ENCODE measurements at regions not wholly inside any gene's neighbourhood (a gene's known extent, or its start where the extent isn't known, plus 50 kb on each side); places are given as distances from the start of the nearest gene placed in this dataset.
A peak's percentile ranks its signal among the peaks of the same experiment; 100 is the strongest.
"Not testable (repeated sequence)": the region's sequence is repeated elsewhere in the genome, so short reads cannot be mapped to it uniquely, and the experiment has no call there.

GRCh38 chr6:14597090-14597489 is 479.5 kb downstream of the CD83 start:
- no peak for DNase-seq (ENCODE audit: low read depth in 2 of 2)

- DNase-seq (ENCODE audit: low read depth in 2 of 2) = no peak
Measured at GRCh38 chr6:14598017-14598864, 480.7 kb downstream of the CD83 start.

GRCh38 chr6:14600306-14600705 is 482.7 kb downstream of the CD83 start:
- DNase-seq (ENCODE audit: low read depth in 2 of 2) = not testable (repeated sequence)

- no peak for DNase-seq (ENCODE audit: low read depth in 2 of 2)
Measured at GRCh38 chr6:14601490-14601889, 483.9 kb downstream of the CD83 start.

GRCh38 chr6:14606353-14606752 is 488.8 kb downstream of the CD83 start:
- DNase-seq (ENCODE audit: low read depth in 2 of 2) = no peak

- DNase-seq (ENCODE audit: low read depth in 2 of 2) = no peak
Measured at GRCh38 chr6:14610141-14610540, 492.6 kb downstream of the CD83 start.

GRCh38 chr6:14612016-14612980 is 494.7 kb downstream of the CD83 start:
- DNase-seq (ENCODE audit: low read depth in 2 of 2) = no peak

- DNase-seq (ENCODE audit: low read depth in 2 of 2) = no peak
Measured at GRCh38 chr6:14614631-14615030, 497.1 kb downstream of the CD83 start.

- no peak for DNase-seq (ENCODE audit: low read depth in 2 of 2)
Measured at GRCh38 chr6:14616656-14617055, 499.1 kb downstream of the CD83 start.

GRCh38 chr6:14618759-14619418 is 501.3 kb downstream of the CD83 start:
- DNase-seq (ENCODE audit: low read depth in 2 of 2) = no peak

GRCh38 chr6:14619419-14619781 is 501.8 kb downstream of the CD83 start:
- DNase-seq (ENCODE audit: low read depth in 2 of 2) = no peak

GRCh38 chr6:14620522-14620921 is 502.9 kb downstream of the CD83 start:
- no peak for DNase-seq (ENCODE audit: low read depth in 2 of 2)

- DNase-seq (ENCODE audit: low read depth in 2 of 2) = no peak
Measured at GRCh38 chr6:14621518-14621917, 503.9 kb downstream of the CD83 start.

GRCh38 chr6:14622085-14622484 is 504.5 kb downstream of the CD83 start:
- no peak for DNase-seq (ENCODE audit: low read depth in 2 of 2)

GRCh38 chr6:14622909-14623505 is 505.4 kb downstream of the CD83 start:
- no peak for DNase-seq (ENCODE audit: low read depth in 2 of 2)

- DNase-seq (ENCODE audit: low read depth in 2 of 2) = no peak
Measured at GRCh38 chr6:14625173-14625895, 507.8 kb downstream of the CD83 start.

GRCh38 chr6:14626556-14626955 is 509.0 kb downstream of the CD83 start:
- no peak for DNase-seq (ENCODE audit: low read depth in 2 of 2)

GRCh38 chr6:14630016-14630415 is 512.4 kb downstream of the CD83 start:
- DNase-seq (ENCODE audit: low read depth in 2 of 2) = no peak

- DNase-seq (ENCODE audit: low read depth in 2 of 2) = no peak
Measured at GRCh38 chr6:14633479-14633878, 515.9 kb downstream of the CD83 start.

- DNase-seq (ENCODE audit: low read depth in 2 of 2) = no peak
Measured at GRCh38 chr6:14634072-14634471, 516.5 kb downstream of the CD83 start.

- DNase-seq (ENCODE audit: low read depth in 2 of 2) = peak in 1 of 2 donors; percentile 20
Measured at GRCh38 chr6:14635195-14635594, 517.6 kb downstream of the CD83 start.

Measured in stimulated activated CD8-positive, alpha-beta memory T cell treated with anti-CD3 and anti-CD28 coated beads, Interleukin-15, amount 100 ng/mL, for 4 hours (primary cell).